ENCODE measurements at regions not wholly inside any gene's neighbourhood (a gene's known extent, or its start where the extent isn't known, plus 50 kb on each side); places are given as distances from the start of the nearest gene placed in this dataset.

DNA sequence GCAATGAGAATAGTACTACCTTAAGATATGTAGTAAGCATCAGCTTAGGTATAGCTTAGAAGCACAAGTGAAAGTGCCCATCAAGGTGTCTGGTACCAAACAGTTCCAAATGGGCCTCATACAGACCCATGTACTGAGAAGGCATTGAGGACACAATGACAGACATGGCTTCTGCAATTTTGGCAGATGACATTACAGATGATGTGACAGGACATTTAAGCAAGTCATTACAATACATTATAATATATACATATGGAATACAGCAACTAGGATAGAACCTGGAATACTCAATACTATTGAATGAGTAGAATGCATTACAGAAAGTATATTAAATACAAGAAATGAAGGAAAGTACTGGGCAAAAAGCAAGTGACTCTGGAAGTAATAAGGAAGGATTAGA, 256.4 kb downstream of the GXYLT1 start:
- DNase-seq (ENCODE audit: low spot score), result no peak

DNA sequence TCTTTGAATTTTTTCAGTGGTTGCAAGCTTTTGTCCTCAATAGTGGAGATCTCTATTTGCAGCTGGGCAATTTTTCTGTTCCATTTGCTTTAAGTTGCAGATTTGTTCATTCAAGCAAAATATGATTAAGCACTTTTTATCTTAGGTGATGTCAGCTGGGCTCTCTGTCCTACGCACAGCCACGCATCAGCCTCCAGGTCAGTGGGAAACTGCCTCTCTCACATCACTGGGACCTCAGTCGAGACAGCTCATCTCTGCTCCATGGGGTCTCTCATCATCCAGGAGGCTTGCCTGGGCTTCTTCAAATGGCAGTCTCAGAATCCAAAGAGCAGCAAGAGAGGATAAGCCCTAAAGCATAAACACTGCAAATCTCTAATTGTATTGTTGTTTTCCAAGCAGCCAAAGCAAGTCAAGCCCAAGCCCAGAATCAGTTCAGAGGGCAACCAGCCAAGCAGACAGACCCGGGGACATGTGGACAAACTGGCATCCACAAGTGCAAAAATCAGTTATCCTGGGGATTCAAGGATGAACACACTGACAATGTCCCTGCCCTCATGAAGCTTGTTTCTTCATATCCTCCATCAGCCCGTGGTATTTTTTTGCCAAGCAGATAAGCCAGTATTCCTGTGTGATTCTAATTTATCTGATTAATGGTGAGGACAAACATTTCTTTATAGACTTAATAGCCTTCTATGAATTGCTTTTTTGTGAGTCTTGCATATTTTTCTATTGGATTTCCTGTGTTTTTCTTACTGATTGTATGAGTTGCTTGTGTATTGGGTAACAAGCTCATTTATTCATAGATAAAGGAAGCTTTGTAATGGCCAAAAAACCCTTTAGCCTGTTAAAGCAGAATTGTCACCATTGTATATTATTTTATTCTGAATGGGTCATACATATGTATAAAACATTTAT, 262.5 kb downstream of the GXYLT1 start:
- DNase-seq (ENCODE audit: low spot score), result no peak

DNA sequence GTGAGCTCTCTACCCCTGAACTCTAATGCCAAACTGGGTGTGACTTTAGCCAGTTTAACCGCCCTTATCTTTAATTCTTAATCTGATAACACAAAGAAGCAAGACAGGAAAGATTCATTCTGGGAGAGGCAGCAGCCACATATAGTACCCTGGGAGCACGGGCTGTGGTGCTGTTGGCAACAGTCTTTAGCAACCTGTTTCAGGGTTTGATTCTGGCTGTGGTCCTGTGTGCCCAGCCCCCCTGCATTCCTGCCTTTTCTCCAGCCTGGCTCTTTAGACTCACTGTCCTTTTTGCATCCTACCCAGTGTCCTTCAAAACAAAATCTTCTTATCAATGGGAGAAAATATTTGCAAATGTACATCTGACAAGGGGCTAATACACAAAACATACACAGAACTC, 275.2 kb downstream of the GXYLT1 start:
- DNase-seq (ENCODE audit: low spot score), result no peak

- DNase-seq (ENCODE audit: low spot score), result no peak
Observed at GRCh38 chr12:41866878-41867430, 277.7 kb downstream of the GXYLT1 start.

- no peak for DNase-seq (ENCODE audit: low spot score)
Observed at GRCh38 chr12:41856228-41856627, 288.4 kb downstream of the GXYLT1 start.

DNA sequence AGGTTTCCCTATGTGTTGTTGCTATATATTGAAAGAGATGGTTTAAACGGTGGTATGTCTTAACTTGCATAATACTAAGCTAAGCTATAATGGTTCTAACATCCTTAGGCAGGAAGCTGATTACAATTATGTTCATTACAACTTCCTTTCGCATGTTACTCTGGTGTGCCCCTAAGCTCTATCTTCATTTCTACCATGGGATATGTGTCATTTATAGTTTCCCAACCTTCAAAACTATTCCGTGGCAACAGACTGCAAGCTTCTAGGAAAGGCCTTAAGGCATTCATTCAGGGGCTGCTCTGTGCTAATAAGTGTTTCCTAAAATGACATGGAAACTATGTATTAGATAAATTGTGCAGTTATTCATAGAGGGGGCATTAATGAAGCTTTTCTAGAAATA, 294.6 kb downstream of the GXYLT1 start:
- no peak for DNase-seq (ENCODE audit: low spot score)

- no peak for DNase-seq (ENCODE audit: low spot score)
Observed at GRCh38 chr12:41846718-41847117, 298.0 kb downstream of the GXYLT1 start.

DNA sequence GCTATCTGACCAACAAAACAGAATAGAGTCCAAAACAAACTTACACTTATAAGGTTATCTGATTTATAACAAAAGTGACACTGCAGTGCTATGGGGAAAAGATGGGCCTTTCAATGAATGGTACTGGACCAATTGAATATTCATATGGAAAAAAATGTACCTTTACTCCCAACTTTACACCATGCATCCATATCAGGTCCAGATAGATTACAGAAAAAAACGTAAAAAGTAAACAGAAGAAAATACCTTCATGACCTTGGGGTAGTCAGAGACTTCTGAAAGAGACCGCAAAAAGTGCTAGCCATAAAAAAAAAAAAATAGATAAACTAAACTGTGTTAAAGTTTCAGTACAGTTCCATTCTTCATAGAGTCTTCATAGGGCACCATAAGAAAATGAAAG, 308.3 kb downstream of the GXYLT1 start:
- no peak for DNase-seq (ENCODE audit: low spot score)

DNA sequence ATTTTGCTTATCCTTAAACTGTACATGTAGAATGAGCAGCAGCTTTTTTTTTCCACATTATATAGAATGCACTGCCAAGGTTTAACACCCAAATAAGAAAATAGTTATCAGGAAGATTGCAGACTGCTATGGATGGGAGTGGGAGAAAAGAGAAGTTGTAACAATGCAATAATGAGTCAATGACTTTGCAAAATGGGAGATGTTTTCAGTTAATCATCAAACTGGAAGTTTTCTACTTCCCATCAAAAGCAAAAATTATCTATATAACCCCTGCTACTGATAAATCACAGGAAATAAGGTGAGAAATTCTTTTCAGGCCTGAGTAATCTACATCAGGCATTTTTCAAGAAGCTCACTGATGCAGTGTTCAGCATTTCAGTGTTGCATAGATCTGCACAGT, 309.1 kb downstream of the GXYLT1 start:
- peak; percentile 2 for DNase-seq (ENCODE audit: low spot score)

DNA sequence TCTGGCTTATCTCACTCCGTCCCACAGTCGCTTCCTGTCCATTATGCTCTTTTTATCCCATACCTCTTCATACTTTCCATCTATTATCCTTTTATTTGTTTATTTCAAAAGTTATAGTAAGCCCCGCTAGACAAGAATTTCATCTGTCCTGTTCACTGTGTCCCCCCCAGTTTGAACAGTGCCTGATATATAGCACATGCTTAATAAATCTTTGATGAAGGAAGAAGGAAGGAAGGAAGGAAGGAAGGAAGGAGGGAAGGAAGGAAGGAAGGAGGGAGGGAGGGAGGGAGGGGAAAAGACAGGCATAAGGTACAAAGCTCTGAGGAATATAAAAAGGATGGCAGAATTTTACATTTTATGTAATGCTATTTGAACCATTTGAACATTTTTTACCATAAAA, 324.7 kb downstream of the GXYLT1 start:
- no peak for DNase-seq (ENCODE audit: low spot score)

GRCh38 chr12:41804026-41804425, 340.6 kb downstream of the GXYLT1 start:
- DNase-seq (ENCODE audit: low spot score), result no peak

- no peak for DNase-seq (ENCODE audit: low spot score)
Observed at GRCh38 chr12:41802803-41803202, 341.9 kb downstream of the GXYLT1 start.

DNA sequence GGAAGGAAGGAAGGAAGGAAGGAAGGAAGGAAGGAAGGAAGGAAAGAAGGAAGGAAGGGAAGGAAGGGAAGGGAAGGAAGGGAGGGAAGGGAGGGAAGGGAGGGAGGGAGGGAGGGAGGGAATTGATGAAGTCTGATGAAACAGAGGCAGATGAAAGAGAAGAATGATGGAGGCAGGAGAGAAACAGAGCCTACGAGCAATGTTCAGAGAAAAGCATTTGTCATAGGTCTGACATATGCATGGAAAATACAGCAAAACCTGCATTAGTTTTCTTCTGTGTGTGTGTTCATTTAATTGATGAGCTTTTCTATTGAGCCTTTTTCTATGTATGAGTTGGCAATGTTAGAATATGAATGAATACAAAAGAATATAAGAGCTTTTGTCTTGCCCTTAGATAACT, 343.4 kb downstream of the GXYLT1 start:
- no peak for DNase-seq (ENCODE audit: low spot score)

GRCh38 chr12:41799671-41800070, 345.0 kb downstream of the GXYLT1 start:
- no peak for DNase-seq (ENCODE audit: low spot score)

DNA sequence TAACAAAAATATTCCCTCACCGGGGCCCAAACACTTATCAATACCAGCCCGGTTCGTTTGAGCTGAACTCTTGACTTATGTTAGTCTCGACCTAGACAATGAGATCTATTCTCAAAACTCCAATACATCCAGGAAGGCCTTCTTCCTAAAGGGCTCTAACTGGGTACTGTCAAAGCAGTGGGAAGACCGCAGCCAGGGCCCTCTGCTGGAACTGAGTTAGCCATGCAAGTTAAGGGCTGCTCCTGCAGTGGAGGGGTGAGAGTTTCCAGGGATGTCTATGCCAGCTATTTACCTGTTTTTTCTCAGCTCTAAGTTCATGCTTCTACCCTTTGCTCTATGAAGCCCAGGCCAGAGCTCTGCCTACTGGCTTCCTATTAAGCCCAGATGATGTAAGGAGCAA, 348.8 kb downstream of the GXYLT1 start:
- no peak for DNase-seq (ENCODE audit: low spot score)

GRCh38 chr12:41795051-41795600, 349.5 kb downstream of the GXYLT1 start:
- no peak for DNase-seq (ENCODE audit: low spot score)

DNA sequence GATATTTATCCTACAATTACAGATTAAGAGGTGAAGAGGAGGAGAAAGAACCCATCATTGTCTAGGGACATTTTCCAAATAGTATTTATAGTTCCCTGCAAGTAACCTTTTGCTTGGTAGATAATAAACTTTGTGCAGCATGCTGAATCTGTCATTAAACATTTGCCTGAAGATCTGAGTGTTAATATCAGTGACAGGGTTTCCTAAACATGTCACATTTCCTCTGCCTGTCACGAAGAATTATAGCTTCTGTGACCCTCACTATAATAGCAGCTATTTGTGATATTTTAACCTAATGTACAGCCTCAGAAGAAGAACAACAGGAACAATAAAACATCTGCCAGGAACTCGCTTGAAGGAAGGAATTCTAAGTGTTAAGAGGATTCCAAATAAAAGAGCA, 350.3 kb downstream of the GXYLT1 start:
- no peak for DNase-seq (ENCODE audit: low spot score)

DNA sequence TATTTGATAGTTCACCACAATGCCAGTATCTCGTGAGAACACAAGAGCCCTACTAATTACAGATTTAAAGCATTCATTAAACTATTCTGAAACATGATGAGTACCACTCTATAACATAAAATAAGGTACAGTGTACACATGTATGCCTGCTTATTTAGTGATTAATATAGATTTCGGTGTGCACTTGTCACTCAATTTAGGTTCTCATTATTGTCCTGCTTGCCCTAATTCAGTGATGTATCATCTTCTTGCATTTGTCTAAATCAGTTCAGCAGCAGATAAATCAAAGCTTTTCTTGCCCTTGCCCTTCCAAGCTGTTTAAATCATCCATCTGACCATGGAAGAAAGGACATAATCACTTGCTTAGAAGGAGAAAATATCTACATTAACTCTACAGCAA, 359.7 kb downstream of the GXYLT1 start:
- no peak for DNase-seq (ENCODE audit: low spot score)

GRCh38 chr12:41778934-41779333, 365.7 kb downstream of the GXYLT1 start:
- no peak for DNase-seq (ENCODE audit: low spot score)

- no peak for DNase-seq (ENCODE audit: low spot score)
Observed at GRCh38 chr12:41777064-41777790, 367.4 kb downstream of the GXYLT1 start.

GRCh38 chr12:41772478-41772877, 372.2 kb downstream of the GXYLT1 start:
- DNase-seq (ENCODE audit: low spot score), result no peak

- peak; percentile 24 for DNase-seq (ENCODE audit: low spot score)
Observed at GRCh38 chr12:41769810-41770209, 374.9 kb downstream of the GXYLT1 start.

DNA sequence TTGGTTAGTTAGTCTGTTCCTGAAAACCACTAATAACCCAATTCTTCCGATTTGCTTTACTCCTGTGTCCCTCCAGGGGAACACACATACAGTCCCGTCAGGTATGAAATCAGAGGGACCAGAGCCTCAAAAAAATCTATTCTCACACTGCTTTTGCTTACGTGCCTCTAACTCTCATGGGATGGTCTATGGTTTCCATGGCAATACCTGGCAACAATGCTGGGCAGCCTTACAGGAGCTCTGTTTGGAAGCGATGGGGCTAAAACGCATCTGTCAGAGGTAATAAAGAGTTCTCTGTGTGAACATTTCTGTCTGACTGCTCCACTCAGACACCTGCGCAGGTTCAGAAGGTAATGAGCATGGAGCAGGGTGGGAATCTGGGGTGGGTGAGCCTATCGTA, 376.2 kb downstream of the GXYLT1 start:
- DNase-seq (ENCODE audit: low spot score), result no peak
